PC-9 (cell line): ENCODE measurements at regions not wholly inside any gene's neighbourhood (a gene's known extent, or its start where the extent isn't known, plus 50 kb on each side); places are given as distances from the start of the nearest gene placed in this dataset.
"Not testable (repeated sequence)": the region's sequence is repeated elsewhere in the genome, so short reads cannot be mapped to it uniquely, and the experiment has no call there.

Experiments
- EZH2 ChIP-seq: fragments of 200-600 bp; sonication (generic); IDR thresholded peaks from 2 replicates; pipeline ENCODE4 v1.8.0; 2017; ENCODE audit warnings: antibody characterized with exemption, low read depth
- TF ChIP-seq, protein P1 (sequence below): fragments of 200-600 bp; sonication (generic); conservative IDR thresholded peaks from 2 replicates; pipeline ENCODE4 v1.6.1; 2017; ENCODE audit warnings: mixed run types, antibody characterized with exemption, mild to moderate bottlenecking, moderate library complexity

DNA sequence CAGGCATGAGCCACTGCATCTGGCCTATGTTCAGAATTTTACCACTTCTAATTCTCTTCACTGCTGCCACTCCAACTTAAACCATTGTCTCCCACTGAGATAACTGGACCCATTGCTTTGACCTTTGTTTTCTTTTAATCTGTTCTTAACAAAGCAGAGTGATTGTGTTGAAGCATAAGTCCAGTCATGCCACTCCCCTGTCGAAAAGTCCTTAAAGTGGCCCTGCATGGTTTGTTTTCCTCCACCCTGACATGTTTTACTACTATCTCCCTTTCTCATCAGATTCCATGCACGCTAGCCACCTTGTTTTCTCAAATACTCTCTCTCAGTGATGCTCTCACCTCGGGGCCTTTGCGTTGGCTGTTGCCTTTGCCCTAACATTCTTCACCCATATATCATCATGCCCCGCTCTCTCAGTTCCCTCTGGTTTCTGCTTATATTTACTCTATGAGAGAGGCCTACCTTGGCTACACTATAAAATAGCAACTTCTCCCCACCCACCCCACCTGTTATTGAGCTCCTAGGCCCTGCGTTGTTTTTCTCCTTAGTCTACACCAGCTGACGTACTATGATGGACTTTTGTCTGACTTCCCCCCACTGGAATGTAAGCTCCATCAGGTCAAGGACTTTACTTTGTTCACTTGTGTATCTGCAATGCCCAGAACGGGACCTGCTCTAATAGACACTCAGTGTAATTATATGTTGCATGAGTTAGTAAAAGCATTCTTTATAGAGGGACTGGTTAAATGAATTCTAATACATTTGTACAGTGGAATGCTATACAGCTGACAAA, 75.6 kb upstream of the GARIN1A start:
- TF ChIP-seq, protein P1, sequence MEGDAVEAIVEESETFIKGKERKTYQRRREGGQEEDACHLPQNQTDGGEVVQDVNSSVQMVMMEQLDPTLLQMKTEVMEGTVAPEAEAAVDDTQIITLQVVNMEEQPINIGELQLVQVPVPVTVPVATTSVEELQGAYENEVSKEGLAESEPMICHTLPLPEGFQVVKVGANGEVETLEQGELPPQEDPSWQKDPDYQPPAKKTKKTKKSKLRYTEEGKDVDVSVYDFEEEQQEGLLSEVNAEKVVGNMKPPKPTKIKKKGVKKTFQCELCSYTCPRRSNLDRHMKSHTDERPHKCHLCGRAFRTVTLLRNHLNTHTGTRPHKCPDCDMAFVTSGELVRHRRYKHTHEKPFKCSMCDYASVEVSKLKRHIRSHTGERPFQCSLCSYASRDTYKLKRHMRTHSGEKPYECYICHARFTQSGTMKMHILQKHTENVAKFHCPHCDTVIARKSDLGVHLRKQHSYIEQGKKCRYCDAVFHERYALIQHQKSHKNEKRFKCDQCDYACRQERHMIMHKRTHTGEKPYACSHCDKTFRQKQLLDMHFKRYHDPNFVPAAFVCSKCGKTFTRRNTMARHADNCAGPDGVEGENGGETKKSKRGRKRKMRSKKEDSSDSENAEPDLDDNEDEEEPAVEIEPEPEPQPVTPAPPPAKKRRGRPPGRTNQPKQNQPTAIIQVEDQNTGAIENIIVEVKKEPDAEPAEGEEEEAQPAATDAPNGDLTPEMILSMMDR: not testable (repeated sequence)
- not testable (repeated sequence) for TF ChIP-seq EZH2
